HG03060 (cell line): ENCODE measurements at regions not wholly inside any gene's neighbourhood (a gene's known extent, or its start where the extent isn't known, plus 50 kb on each side); places are given as distances from the start of the nearest gene placed in this dataset.
"Not testable (repeated sequence)": the region's sequence is repeated elsewhere in the genome, so short reads cannot be mapped to it uniquely, and the experiment has no call there.

Experiments used
- ATAC-seq: cut with Tn5 transposase; IDR thresholded peaks from one replicate; pipeline ENCODE4 v1.9.1; 2021; ENCODE audit warnings: low read depth, moderate number of reproducible peaks; ENCODE audit not compliant: unreplicated experiment

GRCh38 chr10:76621886-76622620 lies 1015.6 kb downstream of the KCNMA1 start:
- no peak for ATAC-seq

- ATAC-seq, result no peak
Measured at GRCh38 chr10:76618641-76619040, 1019.0 kb downstream of the KCNMA1 start.

- no peak for ATAC-seq
Measured at GRCh38 chr10:76618171-76618570, 1019.4 kb downstream of the KCNMA1 start.

GRCh38 chr10:76616666-76617065 lies 1020.9 kb downstream of the KCNMA1 start:
- not testable (repeated sequence) for ATAC-seq

- no peak for ATAC-seq
Measured at GRCh38 chr10:76615049-76615448, 1022.6 kb downstream of the KCNMA1 start.
